NCI-H748 (cell line): ENCODE measurements at regions not wholly inside any gene's neighbourhood (a gene's known extent, or its start where the extent isn't known, plus 50 kb on each side); places are given as distances from the start of the nearest gene placed in this dataset.

Experiments
- DNase-seq: peaks from one replicate; lab custom pipeline; 2025; ENCODE audit not compliant: unreplicated experiment; lab: John Stamatoyannopoulos, UW

- DNase-seq = no peak
These were observed 234.5 kb downstream of the PAX3 start for GRCh38 chr2:222064286-222064685.

- no peak for DNase-seq
These were observed 239.9 kb downstream of the PAX3 start for GRCh38 chr2:222058819-222059445.

DNA sequence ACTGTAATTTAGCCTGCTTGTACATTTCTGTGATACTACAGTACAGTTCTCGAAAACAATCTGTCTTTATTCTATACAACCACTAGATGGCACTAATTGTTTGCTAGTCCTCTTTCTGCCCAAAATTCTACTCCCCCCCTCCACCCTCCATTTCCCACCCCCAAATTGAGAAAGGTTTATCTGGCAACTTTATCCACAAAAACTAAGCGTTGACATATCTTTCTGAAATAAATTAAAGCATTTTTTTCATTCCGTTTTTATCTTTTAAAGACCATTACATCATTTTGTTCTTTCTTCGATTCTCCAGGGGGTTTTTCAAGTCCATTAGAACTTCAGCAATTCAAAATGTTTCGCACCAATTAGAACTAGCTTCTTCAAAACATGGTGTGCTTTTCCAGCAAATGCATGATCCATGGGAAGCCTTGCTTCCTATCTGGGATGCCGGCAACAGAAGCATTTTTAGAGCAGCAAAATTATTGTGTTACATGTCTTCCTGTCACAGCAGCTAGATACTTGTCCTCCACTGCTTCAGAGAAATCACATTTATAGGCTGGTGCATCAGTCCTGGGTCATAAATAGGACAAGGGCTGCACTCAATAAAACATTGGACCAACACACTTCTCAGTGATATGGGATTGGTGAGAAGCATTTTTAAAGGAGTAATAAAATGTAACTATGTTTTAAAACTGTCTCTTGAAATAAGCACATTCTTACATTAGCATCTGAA is 241.3 kb downstream of the PAX3 start:
- DNase-seq = peak; percentile 39

GRCh38 chr2:222055328-222055727 is 243.5 kb downstream of the PAX3 start:
- no peak for DNase-seq

DNA sequence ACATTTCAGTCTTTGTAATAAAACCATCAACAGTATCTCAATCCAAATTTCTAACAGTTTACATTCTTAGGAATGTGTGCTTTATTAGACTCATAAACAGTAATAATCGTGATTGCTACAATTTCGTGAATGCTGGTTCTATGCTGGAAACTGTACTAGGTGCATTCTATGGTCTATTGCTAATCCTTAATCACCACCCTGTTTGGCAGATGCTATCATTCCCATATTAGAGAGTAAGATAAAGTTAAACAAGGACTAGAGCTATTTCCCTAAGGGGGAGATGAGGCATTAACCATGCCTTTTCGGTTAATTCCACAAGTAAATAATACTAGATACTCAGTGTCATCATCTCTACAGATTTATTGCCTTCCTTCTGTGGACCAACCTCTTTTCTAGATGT is 244.0 kb downstream of the PAX3 start:
- no peak for DNase-seq

GRCh38 chr2:222052934-222053367 is 245.8 kb downstream of the PAX3 start:
- peak; percentile 91 for DNase-seq

DNA sequence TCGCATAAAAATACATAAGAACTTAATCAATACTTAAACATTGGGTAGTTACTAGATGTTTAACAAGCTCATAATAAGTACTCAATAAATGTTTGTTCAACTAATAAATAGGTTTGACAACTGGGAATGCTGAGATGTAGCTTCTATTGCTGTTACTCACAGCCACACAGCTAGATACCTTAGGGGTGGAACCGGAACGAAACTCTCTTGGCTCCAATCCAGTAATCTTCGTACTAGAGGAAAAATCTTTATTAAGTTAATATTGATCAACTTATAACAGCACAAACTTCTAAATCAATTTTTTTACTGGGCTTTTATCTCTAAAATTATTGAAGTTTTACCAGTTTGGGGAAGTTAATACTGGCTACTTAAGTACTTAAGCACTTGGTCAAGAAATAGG is 247.8 kb downstream of the PAX3 start:
- no peak for DNase-seq

GRCh38 chr2:222049946-222050345 is 248.9 kb downstream of the PAX3 start:
- no peak for DNase-seq

DNA sequence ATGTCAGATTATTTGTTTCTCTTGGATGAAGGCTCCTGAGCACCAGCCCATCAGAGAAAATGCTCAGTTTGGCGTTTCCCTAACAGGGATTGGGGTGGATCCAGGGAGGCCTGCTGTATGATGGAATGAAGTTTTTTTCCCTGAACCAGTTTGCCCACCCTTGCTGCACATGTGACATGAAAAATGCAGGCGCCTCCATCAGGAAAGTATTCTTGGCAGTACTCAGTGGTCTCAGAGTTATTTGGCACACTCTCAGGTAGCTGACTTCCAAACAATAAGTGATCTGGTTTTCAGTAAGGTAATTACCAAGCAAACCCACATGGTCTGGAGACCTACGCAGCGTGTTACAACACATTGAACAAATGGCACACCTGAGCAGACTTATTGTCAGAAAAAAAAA is 254.9 kb downstream of the PAX3 start:
- DNase-seq = no peak

GRCh38 chr2:222042666-222043065 is 256.1 kb downstream of the PAX3 start:
- DNase-seq = no peak

DNA sequence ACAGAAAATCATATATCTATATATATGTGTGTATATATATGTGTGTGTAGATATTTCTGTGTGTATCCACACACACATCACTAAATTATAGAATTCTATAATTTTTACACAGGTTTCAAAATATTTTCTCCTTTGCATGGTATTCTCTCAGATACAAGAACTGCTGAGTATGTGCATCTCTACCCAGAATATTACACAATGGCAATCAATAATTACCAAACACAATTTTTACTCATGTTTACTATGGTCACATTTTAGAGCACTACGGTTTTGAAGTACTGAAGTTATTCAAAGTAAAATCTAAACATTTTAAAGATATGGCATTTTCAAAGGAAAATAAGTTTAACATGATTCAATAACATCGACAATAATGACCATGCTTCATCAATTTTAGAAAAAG is 258.5 kb downstream of the PAX3 start:
- no peak for DNase-seq

DNA sequence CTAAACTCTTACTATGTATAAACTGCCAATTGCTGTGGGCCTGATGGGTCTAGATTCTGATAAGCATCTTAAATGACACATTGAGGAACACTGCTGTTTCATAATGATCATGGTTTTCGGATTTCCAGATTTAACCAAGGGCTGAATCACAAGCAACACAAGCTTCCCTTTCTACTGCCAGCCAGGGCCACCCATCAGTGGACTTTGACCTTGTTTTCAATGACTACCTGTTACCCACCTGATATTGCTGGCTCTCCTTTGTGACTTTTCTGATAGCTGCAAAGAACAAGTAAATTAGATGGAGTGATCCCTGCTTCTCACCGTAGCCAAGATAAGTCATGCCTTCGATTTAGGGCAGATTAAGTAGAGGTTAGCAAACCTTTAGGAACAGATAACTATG is 259.0 kb downstream of the PAX3 start:
- no peak for DNase-seq

DNA sequence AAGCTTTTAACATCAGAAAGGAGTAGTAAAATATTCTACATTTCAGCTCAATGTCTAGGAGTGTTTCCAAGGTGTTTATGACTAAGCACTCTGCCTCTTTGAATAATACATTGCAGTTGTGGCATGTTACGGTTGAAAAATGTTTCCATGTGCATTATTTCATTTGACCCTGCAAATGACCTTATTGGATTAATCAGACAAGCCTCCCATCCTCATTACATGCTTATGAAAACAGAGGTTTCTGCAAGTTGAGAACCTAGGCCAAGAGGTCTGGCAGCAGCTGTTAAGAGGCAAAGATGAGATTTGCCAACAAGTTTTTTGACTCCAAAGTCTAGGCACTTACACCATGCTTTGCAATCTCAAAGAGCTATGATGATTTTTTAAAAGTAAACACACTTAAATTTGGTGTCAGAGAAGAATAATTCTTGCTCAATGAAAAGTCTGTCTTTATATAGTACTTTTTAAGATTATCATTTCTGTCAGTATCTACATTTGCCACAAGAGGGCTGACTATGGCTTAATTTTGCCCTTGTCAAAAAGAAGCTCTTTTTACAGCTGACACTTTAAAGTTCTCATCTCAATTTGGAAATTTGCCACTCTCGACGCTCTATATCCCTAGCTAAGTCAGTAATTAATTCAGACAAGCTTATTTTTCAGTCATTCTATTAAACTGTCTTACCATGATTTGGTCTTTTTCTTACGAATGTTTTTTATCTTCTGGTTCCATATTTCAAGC is 260.6 kb downstream of the PAX3 start:
- DNase-seq = peak; percentile 36

DNA sequence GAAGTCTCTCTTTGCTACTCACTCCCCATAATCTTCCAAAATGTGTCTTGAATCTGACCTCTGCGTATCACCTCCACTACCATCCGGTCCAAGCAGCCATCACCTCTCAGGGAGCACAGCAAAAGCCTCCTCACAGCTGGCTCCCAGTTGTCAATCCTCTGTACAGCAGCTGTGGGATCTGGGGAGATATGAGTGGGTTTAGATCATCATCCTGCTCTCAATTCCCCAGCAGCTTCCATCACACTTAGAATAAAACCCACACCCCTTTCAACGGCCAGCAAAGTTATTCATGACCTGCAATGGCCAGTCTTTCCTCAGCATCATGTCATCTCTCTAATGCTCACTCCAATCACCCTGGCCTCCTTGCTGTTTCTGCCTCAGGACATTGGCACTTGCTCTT is 261.6 kb downstream of the PAX3 start:
- DNase-seq = no peak

DNA sequence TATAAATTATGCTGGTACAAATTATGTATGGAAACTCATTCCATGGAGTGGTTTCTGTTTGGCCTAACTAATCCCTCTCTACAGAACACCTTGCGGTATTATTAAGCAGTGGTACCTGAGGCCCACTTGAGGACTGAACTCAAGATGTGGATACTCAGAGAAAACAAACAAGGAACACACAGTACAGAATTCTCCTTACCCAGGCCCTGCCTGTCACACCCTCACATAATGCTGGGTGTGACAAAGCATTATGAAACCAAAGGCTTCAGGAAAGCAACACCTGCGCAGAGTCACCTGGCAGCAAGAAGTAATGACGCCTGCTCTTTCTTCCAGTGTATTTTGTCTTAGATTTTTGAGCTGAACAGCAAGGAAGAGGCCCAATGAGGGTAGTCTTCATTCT is 264.7 kb downstream of the PAX3 start:
- peak; percentile 12 for DNase-seq

- DNase-seq = no peak
These were observed 265.3 kb downstream of the PAX3 start for GRCh38 chr2:222033541-222033940.

DNA sequence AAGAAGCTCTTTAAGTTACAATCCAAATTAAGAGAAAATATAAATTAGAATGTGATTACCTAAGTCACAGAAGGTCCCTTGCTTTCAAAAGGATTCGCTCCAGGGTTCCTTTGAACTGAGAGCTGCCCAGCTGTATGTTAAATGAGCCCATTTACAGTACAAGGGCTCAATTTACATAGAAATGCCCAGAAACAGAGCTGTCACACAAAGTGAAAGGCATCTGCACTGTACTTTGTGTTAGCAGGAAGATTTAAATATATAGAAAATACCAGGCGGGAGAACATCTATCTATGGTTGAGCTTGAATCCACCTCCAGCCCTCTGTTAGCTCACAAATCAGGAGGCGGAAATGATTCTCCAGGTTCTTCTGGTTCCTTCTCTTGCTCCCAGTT is 272.9 kb downstream of the PAX3 start:
- peak; percentile 81 for DNase-seq

GRCh38 chr2:222024932-222025880 is 273.6 kb downstream of the PAX3 start:
- DNase-seq = peak; percentile 57

DNA sequence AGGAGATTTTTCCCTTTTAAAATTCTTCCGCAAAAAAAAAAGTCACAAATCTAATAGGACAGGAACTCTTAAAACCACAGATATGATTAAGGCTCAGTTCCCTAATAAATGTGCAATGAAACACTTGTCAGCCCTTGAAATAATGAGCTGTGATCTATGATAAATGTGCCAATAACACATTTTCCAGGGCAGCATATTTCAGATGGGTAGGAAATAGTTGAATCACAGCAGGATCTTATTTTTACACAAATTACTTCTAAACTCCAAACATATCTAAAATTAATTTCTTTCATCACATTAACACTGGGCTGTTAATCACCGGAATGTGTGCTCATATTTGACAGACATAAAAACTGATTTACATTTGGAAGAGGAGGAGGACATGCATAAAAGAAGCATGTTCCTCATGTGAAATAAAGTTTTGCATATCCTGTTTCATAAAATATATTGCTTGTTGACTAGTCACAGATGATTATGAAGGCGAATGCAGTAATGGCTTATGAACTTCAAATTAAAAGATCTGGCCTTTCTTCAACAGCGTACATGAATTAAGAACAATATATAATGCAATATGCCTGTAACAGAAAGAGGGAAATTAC is 281.4 kb downstream of the PAX3 start:
- DNase-seq = no peak

GRCh38 chr2:222013889-222014288 is 284.9 kb downstream of the PAX3 start:
- DNase-seq = no peak

DNA sequence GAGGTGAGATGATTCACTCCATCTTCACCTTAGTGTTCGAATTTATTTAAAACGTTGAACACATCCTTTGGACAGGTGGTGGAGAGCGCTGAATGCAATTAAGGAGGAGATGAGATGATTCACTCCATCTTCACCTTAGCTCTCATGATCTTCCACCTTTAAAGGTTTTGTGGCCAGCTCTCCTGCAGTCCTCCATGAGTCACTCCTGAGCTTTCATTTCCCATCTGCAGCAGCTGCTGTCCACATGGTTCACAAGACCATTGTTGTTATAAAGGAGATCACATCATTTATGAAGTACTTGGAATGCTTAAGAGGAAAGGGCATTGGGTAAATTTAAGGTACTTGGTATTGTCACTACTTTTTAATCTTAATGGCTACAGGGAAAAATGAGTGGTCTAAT is 298.5 kb downstream of the PAX3 start:
- DNase-seq = no peak
